ENCODE measurements at regions not wholly inside any gene's neighbourhood (a gene's known extent, or its start where the extent isn't known, plus 50 kb on each side); places are given as distances from the start of the nearest gene placed in this dataset.

DNA sequence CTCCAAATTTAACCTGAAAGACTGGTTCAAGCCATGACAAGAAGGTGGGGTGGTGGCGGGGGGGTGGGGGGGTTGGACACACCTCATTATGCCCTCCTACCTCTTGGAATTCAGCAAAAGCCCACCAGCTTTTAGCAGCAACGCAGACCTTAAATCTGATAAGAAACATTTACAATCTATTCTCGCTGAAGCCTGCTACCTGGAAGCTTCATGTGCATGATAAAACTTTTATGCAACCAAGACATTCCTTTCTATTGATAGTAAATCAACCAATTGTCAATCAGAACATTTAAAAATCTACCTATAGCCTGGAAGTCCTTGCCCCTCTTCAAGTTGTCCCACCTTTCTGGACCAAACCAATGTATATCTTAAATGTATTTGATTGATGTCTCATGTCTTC is 113.6 kb upstream of the FAM98A start:
- TF ChIP-seq, protein P1, sequence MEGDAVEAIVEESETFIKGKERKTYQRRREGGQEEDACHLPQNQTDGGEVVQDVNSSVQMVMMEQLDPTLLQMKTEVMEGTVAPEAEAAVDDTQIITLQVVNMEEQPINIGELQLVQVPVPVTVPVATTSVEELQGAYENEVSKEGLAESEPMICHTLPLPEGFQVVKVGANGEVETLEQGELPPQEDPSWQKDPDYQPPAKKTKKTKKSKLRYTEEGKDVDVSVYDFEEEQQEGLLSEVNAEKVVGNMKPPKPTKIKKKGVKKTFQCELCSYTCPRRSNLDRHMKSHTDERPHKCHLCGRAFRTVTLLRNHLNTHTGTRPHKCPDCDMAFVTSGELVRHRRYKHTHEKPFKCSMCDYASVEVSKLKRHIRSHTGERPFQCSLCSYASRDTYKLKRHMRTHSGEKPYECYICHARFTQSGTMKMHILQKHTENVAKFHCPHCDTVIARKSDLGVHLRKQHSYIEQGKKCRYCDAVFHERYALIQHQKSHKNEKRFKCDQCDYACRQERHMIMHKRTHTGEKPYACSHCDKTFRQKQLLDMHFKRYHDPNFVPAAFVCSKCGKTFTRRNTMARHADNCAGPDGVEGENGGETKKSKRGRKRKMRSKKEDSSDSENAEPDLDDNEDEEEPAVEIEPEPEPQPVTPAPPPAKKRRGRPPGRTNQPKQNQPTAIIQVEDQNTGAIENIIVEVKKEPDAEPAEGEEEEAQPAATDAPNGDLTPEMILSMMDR (conservative IDR thresholded peaks at IDR 0.05), result no peak
- TF ChIP-seq EZH2 (IDR thresholded peaks at IDR 0.05; ENCODE audit: low read depth), result no peak

All from PC-9 (cell line).